ENCODE measurements at regions not wholly inside any gene's neighbourhood (a gene's known extent, or its start where the extent isn't known, plus 50 kb on each side); places are given as distances from the start of the nearest gene placed in this dataset.
"Not testable (repeated sequence)": the region's sequence is repeated elsewhere in the genome, so short reads cannot be mapped to it uniquely, and the experiment has no call there.

DNA sequence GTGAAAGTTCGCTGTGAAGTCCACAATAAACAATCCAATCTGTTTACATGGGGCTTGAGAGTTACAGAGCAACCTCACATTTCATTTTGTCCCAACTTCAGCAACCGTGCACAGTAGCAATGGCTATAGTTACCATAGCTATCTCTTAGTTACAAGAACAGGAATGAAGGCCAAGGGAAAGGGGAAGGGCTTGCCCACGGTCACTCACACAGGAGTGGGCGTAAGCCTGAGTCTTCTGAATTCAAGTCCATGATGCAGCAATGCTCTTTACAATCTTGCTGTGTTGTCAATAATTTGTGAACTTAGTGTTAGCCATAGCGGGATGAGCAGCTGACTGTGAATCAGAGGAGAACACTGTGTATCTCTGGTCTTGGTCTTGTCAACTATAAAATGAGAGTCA, 102.9 kb downstream of the ADAMTS15 start:
- DNase-seq = no peak

GRCh38 chr11:130553306-130553705, 104.9 kb downstream of the ADAMTS15 start:
- no peak for DNase-seq

DNA sequence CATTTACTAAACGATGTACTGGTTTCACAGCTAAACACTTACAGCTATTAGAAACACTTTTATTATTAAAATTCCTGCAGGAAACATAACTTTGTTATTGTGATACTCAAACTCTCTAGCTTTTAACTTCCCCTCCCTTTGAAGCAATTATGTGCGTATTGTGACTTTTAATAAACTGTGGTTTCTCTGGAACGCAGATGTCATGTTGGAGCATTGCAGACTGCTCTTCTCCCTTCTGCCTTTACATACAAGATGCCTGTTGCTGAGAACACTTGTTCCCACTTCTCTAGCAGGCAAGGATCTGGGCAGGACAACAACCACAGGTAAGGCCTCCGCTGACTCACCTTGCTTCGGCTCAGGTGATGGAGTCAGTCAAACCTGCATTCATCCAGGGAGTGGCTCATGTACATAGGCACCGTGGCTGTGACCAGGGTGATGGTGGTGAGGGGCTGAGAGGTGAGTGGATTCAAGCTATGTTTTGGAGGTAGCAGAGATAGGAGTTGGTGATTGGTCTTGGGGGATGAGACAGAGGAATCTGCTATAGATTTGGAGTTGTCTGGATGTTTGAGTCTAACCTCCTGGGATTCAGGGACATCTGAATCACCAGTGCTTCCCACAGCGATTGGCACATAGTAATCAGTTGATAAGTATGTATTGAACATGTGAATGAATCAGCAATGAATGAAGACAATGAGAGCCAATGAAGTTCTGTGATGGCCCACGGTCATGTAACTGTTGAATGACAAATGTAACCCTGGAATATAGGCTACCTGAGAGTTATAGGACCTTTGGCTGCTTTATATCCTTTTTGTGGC, 106.0 kb downstream of the ADAMTS15 start:
- no peak for DNase-seq

DNA sequence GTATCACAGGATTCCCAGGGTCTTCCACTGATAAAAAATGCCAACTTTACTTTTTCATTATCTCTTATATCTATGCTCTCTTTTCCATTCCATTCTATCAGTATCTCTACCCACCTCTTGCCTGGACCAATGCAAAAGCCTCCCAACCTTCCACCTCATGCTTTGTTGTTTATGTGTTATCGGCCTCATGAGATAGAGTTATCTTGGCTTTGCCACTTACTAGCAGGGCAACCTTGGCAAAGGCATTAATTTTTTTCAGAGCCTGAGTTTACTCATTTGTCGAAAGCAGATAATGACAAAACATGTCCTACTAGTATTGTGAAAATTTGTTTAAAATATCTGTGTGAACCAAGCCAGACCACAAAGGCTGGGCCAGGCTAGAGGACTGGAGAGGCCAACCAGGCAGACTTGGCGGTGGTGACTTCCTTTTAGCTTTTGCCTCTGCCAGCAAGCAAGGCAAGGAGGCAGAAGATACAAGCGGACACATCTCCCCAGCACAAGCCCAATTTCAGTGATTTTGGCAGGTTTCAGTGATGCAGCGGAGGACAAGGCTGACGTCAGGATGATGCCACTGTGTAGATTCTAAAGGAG, 106.9 kb downstream of the ADAMTS15 start:
- DNase-seq = no peak

GRCh38 chr11:130560000-130560780, 111.7 kb downstream of the ADAMTS15 start:
- no peak for DNase-seq

DNA sequence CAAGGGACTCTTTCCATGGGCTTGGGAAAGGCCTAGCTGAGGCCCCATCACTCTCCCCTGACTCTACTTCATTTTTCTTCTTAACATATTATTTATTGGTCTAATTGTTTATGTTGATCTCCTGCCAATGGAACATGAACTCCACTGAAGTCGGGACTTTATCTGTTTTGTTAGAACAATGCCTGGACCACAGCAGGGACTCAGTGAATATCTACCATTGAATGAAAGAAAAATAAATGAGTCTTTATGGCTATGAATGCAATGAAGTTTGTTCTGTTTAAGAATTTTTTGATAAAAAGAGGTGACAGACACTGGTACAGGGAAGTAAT, 112.3 kb downstream of the ADAMTS15 start:
- DNase-seq = no peak

DNA sequence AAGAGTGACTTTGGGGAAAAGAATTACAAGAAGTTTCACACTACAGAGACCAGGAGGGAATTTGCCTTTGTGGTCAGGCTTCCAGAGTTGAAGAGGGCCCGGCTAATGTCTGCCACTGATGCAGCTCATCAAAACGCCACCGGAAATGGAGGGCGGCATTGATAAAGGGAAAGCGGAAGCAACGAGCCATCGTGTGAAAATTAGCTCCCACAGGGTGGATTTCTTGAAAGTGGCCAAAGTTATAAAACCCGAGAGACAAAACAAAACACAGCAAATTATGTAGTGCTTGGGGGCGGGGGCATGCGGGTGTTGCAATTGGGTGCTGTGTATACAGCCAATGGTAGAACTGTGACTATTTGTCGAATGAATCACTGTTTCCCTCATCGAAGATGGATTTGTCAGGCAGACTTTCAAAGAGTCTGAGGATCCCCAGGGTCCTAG, 113.0 kb downstream of the ADAMTS15 start:
- no peak for DNase-seq

GRCh38 chr11:130562549-130562948, 114.1 kb downstream of the ADAMTS15 start:
- DNase-seq = no peak

DNA sequence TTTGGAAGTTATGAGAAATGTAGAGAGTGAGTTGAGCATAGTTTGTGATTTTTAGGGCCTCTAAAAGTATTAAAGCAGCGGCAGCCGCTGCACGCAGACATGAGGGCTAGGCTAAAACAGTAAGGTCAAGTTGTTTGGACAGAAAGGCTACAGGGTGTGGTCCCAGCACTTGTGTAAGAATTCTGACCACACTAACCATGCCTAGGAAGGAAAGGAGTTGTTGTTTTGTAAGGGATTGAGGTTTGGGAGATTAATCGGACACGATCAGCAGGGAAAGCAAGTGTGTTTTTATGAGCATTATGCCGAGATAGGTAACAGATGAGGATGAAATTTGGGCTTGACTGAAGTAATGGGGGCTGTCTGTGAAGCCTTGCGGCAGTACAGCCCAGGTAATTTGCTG, 117.9 kb downstream of the ADAMTS15 start:
- not testable (repeated sequence) for DNase-seq

- no peak for DNase-seq
Observed at GRCh38 chr11:130571519-130571918, 123.1 kb downstream of the ADAMTS15 start.

DNA sequence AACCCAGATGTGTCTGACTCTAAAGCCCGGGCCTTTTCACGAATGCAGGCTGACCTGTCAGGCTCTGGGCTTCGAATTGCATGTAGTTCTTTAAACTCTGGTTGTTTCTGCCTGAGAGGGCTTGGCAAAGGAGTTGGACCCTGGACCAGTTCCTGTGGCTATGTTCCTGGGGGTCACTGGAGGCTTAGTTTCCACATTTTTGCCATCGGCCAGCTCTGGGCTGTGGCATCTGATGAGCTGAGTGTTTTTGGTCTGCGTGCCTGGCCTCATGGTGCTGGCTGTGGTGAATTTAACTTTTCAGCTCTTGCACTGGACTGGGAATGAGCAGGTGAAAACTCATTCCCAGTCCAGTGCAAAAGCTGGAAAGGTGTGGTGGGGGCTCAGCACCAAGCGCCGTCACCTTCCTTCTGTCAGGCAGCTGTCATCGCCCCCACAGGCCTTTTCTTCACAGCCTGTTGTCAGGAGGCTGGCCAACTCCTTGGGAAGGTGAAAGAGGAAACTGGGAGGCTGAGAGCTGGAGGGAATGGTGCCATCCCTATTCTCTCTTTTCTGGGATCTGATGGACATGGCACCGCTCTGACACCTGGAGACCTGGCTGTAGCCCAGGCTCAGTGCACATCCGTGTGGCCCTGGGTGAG, 123.6 kb downstream of the ADAMTS15 start:
- no peak for DNase-seq

DNA sequence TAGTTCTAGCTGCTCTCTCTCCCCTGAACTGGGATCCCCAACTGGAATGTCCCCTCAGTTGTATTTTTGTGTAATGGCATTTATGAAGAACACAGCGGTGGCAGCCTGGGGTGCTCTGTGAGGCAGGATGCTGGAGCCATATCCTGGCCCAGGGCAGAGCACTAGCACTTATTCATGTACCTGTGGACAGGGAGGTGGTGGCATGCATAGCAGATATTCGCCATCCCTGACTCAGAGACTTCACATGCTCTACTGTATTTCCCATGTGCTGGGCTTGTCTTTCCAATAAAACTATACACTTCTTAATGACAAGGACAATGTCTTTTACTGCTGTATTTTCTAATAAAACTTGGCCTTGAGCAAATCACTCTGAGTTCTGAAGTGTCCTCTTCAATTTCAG, 125.3 kb downstream of the ADAMTS15 start:
- no peak for DNase-seq

DNA sequence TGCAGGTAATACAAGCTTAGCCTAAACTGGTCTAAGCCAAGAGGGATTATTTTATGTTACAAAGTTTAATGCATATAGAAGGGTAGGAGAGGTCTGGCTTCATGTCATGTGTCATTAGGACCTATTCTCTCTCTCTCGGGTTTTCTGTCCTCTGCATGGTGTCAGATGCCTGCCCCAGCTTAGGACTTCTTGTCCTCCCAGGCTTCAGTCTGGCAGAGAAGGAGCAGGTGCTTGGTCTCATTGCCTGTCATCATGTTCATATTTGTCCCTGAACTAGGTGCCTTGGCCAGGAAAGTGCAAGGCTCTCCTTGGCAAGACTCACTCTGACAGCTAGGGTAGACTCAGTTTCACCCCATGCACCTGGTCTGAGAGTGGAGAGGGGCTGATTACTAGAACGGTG, 126.3 kb downstream of the ADAMTS15 start:
- no peak for DNase-seq

GRCh38 chr11:130576146-130576545, 127.7 kb downstream of the ADAMTS15 start:
- no peak for DNase-seq

DNA sequence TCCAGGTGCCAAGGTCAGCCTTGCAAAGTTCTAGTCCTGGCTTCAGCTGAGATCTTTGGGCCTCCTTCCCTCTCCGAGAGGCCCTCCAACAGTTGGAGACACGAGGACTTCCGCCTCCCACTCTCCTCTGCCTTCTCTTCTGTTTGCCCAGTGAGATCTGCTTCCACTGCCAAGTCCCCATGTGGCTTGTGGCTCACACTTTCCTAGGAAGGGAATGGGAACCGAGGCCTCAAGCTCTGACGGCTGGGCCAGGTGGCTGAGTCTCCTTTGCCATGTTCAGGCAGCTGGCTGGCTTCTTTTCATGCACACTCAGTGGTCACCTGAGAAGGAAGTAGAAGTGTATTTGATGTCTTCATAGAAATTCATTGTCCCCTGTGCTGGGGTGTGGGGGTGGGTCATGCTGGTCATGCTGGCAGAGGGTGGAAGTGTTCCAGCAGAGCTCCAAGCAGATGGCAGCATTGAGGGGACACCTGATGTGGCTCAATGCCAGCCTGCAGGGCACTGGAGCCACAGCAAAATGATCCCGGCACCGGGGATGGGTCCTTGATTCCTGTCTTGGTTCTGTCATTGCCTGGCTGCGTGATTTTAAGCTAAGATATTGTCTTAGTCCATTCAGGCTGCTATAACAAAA, 130.4 kb downstream of the ADAMTS15 start:
- DNase-seq = no peak

GRCh38 chr11:130580372-130580771, 131.9 kb downstream of the ADAMTS15 start:
- DNase-seq = no peak

GRCh38 chr11:130580891-130581492, 132.5 kb downstream of the ADAMTS15 start:
- no peak for DNase-seq

- no peak for DNase-seq
Observed at GRCh38 chr11:130581646-130582045, 133.2 kb downstream of the ADAMTS15 start.

DNA sequence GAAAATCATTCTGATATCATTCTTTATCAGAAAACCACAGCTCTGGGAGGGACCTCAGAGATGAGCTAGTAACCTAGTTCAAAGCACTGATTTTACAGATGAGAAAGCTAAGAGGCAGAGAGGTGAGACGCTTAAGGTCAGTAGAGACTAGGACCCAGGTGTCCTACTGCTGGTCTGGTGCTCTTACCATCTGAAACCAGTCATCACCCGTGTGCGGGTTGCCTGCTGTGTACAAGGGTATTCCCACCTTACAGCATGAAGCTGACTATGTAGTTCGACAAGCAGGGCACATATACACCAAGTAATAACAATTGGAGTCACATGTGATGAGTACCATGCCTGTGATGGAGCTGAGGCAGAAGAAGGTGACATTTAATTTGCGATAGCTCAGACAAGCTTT, 133.7 kb downstream of the ADAMTS15 start:
- DNase-seq = no peak

- no peak for DNase-seq
Observed at GRCh38 chr11:130582981-130583380, 134.5 kb downstream of the ADAMTS15 start.

GRCh38 chr11:130583801-130584211, 135.4 kb downstream of the ADAMTS15 start:
- DNase-seq = no peak

DNA sequence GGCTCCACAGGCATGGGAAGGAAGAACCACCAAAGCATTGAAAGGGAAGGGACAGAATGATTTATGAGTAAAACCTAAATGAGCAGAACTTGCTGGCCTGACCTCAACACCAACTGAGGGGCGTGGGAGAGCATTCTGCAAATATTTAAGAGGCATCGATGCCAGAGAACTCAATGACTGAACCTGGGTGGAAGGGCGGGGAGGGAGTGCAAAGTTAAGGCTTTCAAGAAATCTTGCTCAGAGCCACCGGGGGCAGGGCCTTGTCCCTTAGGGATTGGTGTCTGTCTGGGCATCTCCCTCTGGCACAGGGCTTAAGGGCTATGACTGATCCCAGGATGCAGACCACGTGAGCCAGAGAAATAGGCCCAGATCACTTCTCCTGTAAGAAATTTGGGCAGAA, 137.1 kb downstream of the ADAMTS15 start:
- DNase-seq = no peak

DNA sequence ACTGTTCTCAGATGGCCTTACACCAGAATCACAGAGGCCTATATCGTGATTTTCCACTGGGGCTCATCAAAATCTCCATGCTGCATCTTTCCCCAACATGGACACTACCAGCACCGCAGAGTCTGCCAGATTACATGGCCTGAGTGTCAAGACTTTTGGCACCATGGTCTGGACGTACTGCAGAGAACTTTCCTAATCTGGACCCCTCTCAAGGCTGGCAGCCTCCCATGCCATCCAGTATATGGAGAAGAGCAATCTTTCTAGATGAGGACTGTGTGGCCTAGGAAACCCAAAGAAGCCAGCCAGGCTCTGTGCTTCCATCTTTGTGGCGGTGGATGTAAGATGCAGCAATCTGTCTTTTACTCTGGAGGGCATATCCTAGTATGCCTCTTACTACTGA, 139.2 kb downstream of the ADAMTS15 start:
- no peak for DNase-seq

All from activated CD4-positive, alpha-beta T cell treated with anti-CD3 and anti-CD28 coated beads for 48 hours (primary cell).